Endodermal cell (in vitro differentiated cells): ENCODE measurements at regions not wholly inside any gene's neighbourhood (a gene's known extent, or its start where the extent isn't known, plus 50 kb on each side); places are given as distances from the start of the nearest gene placed in this dataset.

Experiments used
- DNase-seq: peaks from one replicate; pipeline ENCODE4 v3.0.0-alpha.2; 2017
- H3K27ac ChIP-seq: 2 replicates; pipeline ENCODE4 v1.5.1; 2013; ENCODE audit warnings: mild to moderate bottlenecking, low read depth, low read length, moderate library complexity
- H3K27me3 ChIP-seq: 2 replicates; pipeline ENCODE4 v1.6.1; 2013; ENCODE audit warnings: mild to moderate bottlenecking, low read length, moderate library complexity; ENCODE audit not compliant: insufficient read depth, control insufficient read depth, poor library complexity, severe bottlenecking
- H3K36me3 ChIP-seq: 2 replicates; pipeline ENCODE4 v1.7.0; 2013; ENCODE audit warnings: mild to moderate bottlenecking, low read length, moderate library complexity; ENCODE audit not compliant: control insufficient read depth, insufficient read depth
- H3K4me1 ChIP-seq: one replicate; pipeline ENCODE4 v1.7.0; 2013; ENCODE audit warnings: low read length; ENCODE audit not compliant: control insufficient read depth, insufficient read depth
- H3K4me3 ChIP-seq: 2 replicates; pipeline ENCODE4 v1.5.1; 2013; ENCODE audit warnings: mild to moderate bottlenecking, low read length, moderate library complexity
- H3K9ac ChIP-seq: 2 replicates; pipeline ENCODE4 v1.6.1; 2013; ENCODE audit warnings: mild to moderate bottlenecking, low read length, moderate library complexity; ENCODE audit not compliant: poor library complexity, severe bottlenecking; ENCODE audit errors: extremely low read depth
- H3K9me3 ChIP-seq: 2 replicates; pipeline ENCODE4 v1.6.1; 2013; ENCODE audit warnings: mild to moderate bottlenecking, low read length, moderate library complexity; ENCODE audit not compliant: control insufficient read depth
- H3K27ac Mint-ChIP-seq: 2 replicates; pipeline ENCODE4 v1.8.0; 2020; ENCODE audit warnings: mixed read lengths
- H3K27me3 Mint-ChIP-seq: 2 replicates; pipeline ENCODE4 v1.8.0; 2021; ENCODE audit warnings: mild to moderate bottlenecking, mixed read lengths; ENCODE audit not compliant: insufficient read depth
- H3K36me3 Mint-ChIP-seq: 2 replicates; pipeline ENCODE4 v1.8.0; 2020; ENCODE audit warnings: low read depth, mixed read lengths
- H3K4me1 Mint-ChIP-seq: 2 replicates; pipeline ENCODE4 v1.8.0; 2020; ENCODE audit warnings: mixed read lengths
- H3K4me3 Mint-ChIP-seq: 2 replicates; pipeline ENCODE4 v1.8.0; 2020; ENCODE audit warnings: mild to moderate bottlenecking, moderate library complexity, mixed read lengths
- H3K9me3 Mint-ChIP-seq: 2 replicates; pipeline ENCODE4 v1.8.0; 2020; ENCODE audit warnings: mild to moderate bottlenecking, mixed read lengths
- CTCF ChIP-seq: fragments of 200-600 bp; sonication (generic); conservative IDR thresholded peaks from 2 replicates; pipeline ENCODE4 v1.5.0; 2021; ENCODE audit warnings: antibody characterized with exemption, mild to moderate bottlenecking
- WGBS, 2 experiments: methylation state at CpG; one replicate each; pipeline versions ENCODE4 v1.1.5 to v1.1.7; 2013; ENCODE audit warnings: missing lambda C conversion rate in 2 of 2, mixed read lengths in 1 of 2; ENCODE audit not compliant: insufficient coverage in 1 of 2, insufficient read length in 1 of 2; 5-methylcytosine and 5-hydroxymethylcytosine counted together

- Histone ChIP-seq H3K36me3 (no peaks in the 10 kb centered on the region), H3K9ac (no peak overlapping the region), H3K27ac (no peak overlapping the region), H3K4me1 (no peaks in the 10 kb centered on the region), H3K27me3 (no peaks in the 10 kb centered on the region), H3K4me3 (no peak overlapping the region), H3K9me3 (no peaks in the 10 kb centered on the region)
- WGBS, 2 experiments: 91 to 100% methylated on average over 2 of the region's 2 CpGs
- H3K27me3 Mint-ChIP-seq: no peaks in the 10 kb centered on the region
- H3K4me3 Mint-ChIP-seq: no peak overlapping the region
- H3K36me3 Mint-ChIP-seq: no peaks in the 10 kb centered on the region
- no peak for DNase-seq
- no peak for TF ChIP-seq CTCF
- H3K4me1 Mint-ChIP-seq: no peaks in the 10 kb centered on the region
- no peaks in the 10 kb centered on the region for H3K9me3 Mint-ChIP-seq
- H3K27ac Mint-ChIP-seq: no peak overlapping the region
These were observed 445.7 kb upstream of the CDIN1 start for GRCh38 chr15:36133742-36134141.

GRCh38 chr15:36136049-36136448 is 443.4 kb upstream of the CDIN1 start:
- no peaks in the 10 kb centered on the region for H3K9me3 ChIP-seq
- H3K27ac ChIP-seq: no peak overlapping the region
- Mint-ChIP-seq H3K27me3 (no peaks in the 10 kb centered on the region), H3K9me3 (peaks cover 3% of the 10 kb centered on the region), H3K36me3 (no peaks in the 10 kb centered on the region), H3K4me1 (no peaks in the 10 kb centered on the region), H3K4me3 (no peak overlapping the region), H3K27ac (no peak overlapping the region)
- H3K4me3 ChIP-seq: no peak overlapping the region
- H3K27me3 ChIP-seq: no peaks in the 10 kb centered on the region
- no peak overlapping the region for H3K9ac ChIP-seq
- no peaks in the 10 kb centered on the region for H3K36me3 ChIP-seq
- WGBS, 2 experiments: 84 to 88% methylated on average over 2 of the region's 2 CpGs
- TF ChIP-seq CTCF: no peak
- no peak for DNase-seq
- no peaks in the 10 kb centered on the region for H3K4me1 ChIP-seq

GRCh38 chr15:36152936-36153335 is 426.5 kb upstream of the CDIN1 start:
- Mint-ChIP-seq H3K27me3 (no peaks in the 10 kb centered on the region), H3K27ac (no peak overlapping the region), H3K9me3 (no peaks in the 10 kb centered on the region), H3K36me3 (no peaks in the 10 kb centered on the region), H3K4me3 (no peak overlapping the region), H3K4me1 (peaks cover 1% of the 10 kb centered on the region)
- Histone ChIP-seq H3K4me3 (no peak overlapping the region), H3K36me3 (no peaks in the 10 kb centered on the region), H3K9ac (no peak overlapping the region), H3K4me1 (no peaks in the 10 kb centered on the region), H3K27ac (no peak overlapping the region), H3K27me3 (no peaks in the 10 kb centered on the region), H3K9me3 (peaks cover 10% of the 10 kb centered on the region)
- no peak for DNase-seq
- TF ChIP-seq CTCF: no peak
